Chondrocyte (in vitro differentiated cells): ENCODE measurements at regions not wholly inside any gene's neighbourhood (a gene's known extent, or its start where the extent isn't known, plus 50 kb on each side); places are given as distances from the start of the nearest gene placed in this dataset.

Experiments
- DNase-seq: peaks from one replicate; pipeline ENCODE4 v3.0.0; 2021; ENCODE audit warnings: mixed read lengths, low spot score
- H3K27ac Mint-ChIP-seq: one replicate; pipeline ENCODE4 v1.8.0; 2021; ENCODE audit warnings: mild to moderate bottlenecking, moderate library complexity, mixed read lengths; ENCODE audit not compliant: unreplicated experiment
- H3K27me3 Mint-ChIP-seq: 2 replicates; pipeline ENCODE4 v1.8.0; 2021; ENCODE audit warnings: low read depth, mixed read lengths
- H3K36me3 Mint-ChIP-seq: 2 replicates; pipeline ENCODE4 v1.8.0; 2021; ENCODE audit warnings: low read depth, mixed read lengths
- H3K4me1 Mint-ChIP-seq: 2 replicates; pipeline ENCODE4 v1.8.0; 2021; ENCODE audit warnings: low read depth, mild to moderate bottlenecking, mixed read lengths
- H3K4me3 Mint-ChIP-seq: one replicate; pipeline ENCODE4 v1.8.0; 2021; ENCODE audit warnings: mild to moderate bottlenecking, moderate library complexity, mixed read lengths; ENCODE audit not compliant: unreplicated experiment
- H3K9me3 Mint-ChIP-seq: 2 replicates; pipeline ENCODE4 v1.8.0; 2021; ENCODE audit warnings: low read depth, mixed read lengths
- TF ChIP-seq, protein P1 (sequence below): fragments of 200-600 bp; sonication (generic); IDR thresholded peaks from 2 replicates; pipeline ENCODE4 v1.5.0; 2021; ENCODE audit warnings: antibody characterized with exemption, mild to moderate bottlenecking, moderate library complexity

GRCh38 chr6:21438986-21439352 is 154.6 kb upstream of the SOX4 start:
- TF ChIP-seq, protein P1, sequence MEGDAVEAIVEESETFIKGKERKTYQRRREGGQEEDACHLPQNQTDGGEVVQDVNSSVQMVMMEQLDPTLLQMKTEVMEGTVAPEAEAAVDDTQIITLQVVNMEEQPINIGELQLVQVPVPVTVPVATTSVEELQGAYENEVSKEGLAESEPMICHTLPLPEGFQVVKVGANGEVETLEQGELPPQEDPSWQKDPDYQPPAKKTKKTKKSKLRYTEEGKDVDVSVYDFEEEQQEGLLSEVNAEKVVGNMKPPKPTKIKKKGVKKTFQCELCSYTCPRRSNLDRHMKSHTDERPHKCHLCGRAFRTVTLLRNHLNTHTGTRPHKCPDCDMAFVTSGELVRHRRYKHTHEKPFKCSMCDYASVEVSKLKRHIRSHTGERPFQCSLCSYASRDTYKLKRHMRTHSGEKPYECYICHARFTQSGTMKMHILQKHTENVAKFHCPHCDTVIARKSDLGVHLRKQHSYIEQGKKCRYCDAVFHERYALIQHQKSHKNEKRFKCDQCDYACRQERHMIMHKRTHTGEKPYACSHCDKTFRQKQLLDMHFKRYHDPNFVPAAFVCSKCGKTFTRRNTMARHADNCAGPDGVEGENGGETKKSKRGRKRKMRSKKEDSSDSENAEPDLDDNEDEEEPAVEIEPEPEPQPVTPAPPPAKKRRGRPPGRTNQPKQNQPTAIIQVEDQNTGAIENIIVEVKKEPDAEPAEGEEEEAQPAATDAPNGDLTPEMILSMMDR = no peak
- H3K36me3 Mint-ChIP-seq = no peaks in the 10 kb centered on the region

GRCh38 chr6:21441386-21441785 is 152.2 kb upstream of the SOX4 start:
- TF ChIP-seq, protein P1 = no peak
- no peaks in the 10 kb centered on the region for H3K36me3 Mint-ChIP-seq
- H3K27ac Mint-ChIP-seq = no peak overlapping the region
- DNase-seq = no peak
- H3K9me3 Mint-ChIP-seq = no peaks in the 10 kb centered on the region
- H3K4me1 Mint-ChIP-seq = no peaks in the 10 kb centered on the region
- H3K4me3 Mint-ChIP-seq = no peak overlapping the region
- no peaks in the 10 kb centered on the region for H3K27me3 Mint-ChIP-seq

More at GRCh38 chr6:21438986-21439352, 154.6 kb upstream of the SOX4 start:
- Mint-ChIP-seq H3K4me1 (peaks cover under 1% of the 10 kb centered on the region), H3K27me3 (no peaks in the 10 kb centered on the region), H3K4me3 (no peak overlapping the region), H3K27ac (no peak overlapping the region), H3K9me3 (no peaks in the 10 kb centered on the region)
- DNase-seq = no peak

GRCh38 chr6:21442874-21443273 is 150.7 kb upstream of the SOX4 start:
- TF ChIP-seq, protein P1 = no peak
- Mint-ChIP-seq H3K9me3 (no peaks in the 10 kb centered on the region), H3K4me3 (no peak overlapping the region), H3K36me3 (no peaks in the 10 kb centered on the region), H3K27me3 (no peaks in the 10 kb centered on the region), H3K4me1 (no peaks in the 10 kb centered on the region), H3K27ac (no peak overlapping the region)
- no peak for DNase-seq

DNA sequence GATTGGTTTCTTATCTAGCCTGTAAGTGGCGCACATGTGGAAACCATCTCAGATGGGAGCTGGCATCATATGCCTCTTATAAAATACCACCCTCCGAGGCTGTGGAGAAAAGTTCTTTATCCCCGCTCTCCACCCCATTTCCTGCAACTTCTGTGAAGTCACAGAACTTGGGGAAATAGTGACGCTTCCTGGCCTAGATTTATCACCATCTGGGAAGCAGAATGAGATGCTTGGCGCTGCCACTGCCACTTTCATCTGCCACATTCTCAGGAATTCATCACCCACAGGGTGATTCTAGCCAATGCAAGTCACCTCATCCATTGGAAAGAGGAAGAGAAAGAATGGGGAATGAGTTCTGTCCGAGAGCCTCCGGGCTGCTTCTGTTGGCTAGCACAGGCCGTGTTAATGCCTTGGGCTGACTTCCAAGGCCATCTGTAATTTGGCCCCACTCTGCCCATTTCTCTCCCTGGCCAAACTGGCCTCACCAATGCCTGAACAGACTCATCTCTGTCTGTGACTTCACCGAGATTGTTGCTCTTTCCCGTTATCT is 148.8 kb upstream of the SOX4 start:
- Mint-ChIP-seq H3K4me3 (no peak overlapping the region), H3K27ac (no peak overlapping the region), H3K9me3 (no peaks in the 10 kb centered on the region), H3K4me1 (no peaks in the 10 kb centered on the region), H3K36me3 (no peaks in the 10 kb centered on the region), H3K27me3 (no peaks in the 10 kb centered on the region)
- TF ChIP-seq, protein P1 = no peak
- DNase-seq = no peak

- Mint-ChIP-seq H3K4me3 (no peak overlapping the region), H3K4me1 (peaks cover 3% of the 10 kb centered on the region), H3K9me3 (peaks cover 3% of the 10 kb centered on the region)
Observed at GRCh38 chr6:21447987-21448386, 145.6 kb upstream of the SOX4 start.

More at GRCh38 chr6:21447987-21448386, 145.6 kb upstream of the SOX4 start:
- TF ChIP-seq, protein P1 = no peak
- no peaks in the 10 kb centered on the region for H3K36me3 Mint-ChIP-seq
- H3K27me3 Mint-ChIP-seq = no peaks in the 10 kb centered on the region
- no peak for DNase-seq
- H3K27ac Mint-ChIP-seq = no peak overlapping the region
